COR-L47 (cell line): ENCODE measurements at regions not wholly inside any gene's neighbourhood (a gene's known extent, or its start where the extent isn't known, plus 50 kb on each side); places are given as distances from the start of the nearest gene placed in this dataset.

Experiments used
- DNase-seq: peaks from one replicate; lab custom pipeline; 2025; lab: John Stamatoyannopoulos, UW

DNA sequence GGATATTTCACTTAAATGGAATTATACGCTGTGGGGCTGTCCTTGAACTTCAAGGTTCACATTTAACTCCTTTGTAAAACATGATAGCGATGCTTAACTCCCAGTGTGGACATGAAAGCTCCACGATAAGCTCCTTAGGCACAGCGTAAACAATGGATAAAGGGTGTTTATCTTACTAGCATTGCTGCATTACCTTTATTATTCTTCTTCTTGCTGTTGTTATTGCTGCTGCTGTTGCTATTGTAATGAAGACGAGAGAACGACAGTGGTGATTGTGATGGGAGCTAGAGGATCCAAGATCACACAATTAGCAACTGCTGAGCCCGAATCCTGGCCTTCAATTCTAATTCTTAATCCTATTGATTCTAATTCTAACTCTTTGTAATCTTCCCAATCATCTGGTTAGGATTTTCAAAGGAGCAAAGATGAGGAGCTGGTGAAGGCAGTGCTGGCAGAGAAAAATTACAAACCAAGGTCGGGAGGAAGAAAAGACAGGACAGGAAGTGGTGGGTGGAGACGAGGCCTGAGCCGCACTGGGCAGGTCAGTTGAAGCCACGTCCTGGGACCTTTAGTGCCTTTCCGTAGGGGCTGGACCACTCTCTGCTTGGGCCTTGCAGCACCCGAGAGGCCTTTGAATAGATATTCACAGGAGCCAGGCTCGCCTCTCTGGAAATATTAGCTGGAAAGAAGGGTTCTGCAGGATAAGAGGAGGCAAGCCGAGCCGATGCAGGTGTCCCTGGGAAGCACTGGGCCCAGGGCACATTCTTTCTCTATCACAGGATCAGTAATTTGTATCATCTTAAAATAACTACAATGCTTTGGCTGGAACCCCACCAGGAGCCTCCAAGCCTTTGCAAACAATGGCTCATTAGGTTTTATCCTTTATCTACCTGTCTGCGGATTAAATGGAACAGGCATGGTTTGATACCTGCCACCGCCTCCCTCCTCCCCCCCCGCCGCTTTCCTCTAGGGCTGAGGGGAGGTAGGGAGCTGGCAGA, 571.6 kb downstream of the AJAP1 start:
- no peak for DNase-seq

DNA sequence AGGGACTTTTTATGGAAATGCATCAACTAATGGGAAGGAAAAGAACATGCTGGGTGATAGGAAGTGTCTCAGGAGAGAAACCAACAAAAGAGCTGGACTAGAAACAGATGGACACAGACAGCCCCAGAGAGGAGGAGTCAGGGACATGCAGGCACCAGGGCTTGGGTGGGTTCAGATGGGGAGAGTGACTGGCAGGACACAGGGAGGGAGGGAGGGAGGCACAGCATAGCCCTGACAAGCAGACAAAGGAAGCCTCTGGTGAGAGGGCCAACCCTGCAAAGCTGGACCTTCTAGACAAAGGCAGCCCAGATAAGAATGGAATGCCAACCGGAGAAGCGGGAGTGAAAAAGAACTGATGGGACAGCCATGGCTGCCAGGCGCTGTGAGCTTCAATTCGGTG, 568.8 kb downstream of the AJAP1 start:
- no peak for DNase-seq

DNA sequence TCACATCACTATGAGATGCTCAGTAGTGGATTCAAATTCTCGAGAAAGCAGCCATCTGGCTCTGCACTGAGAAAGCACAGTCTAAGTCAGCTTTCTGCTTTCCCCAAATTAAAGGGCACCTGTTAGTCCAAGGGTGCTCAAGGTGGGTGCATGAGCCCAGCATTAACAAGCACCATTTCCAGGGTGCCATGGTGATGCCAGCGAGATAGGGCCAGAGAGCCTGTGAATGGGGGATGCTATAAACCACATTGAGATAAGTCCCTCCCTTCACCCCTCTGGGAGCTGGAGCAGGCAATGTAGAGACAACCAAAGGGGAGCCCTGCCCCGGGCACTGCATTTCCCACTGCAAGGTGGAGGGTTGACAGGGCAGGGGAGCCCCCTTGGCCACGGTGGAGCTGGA, 568.2 kb downstream of the AJAP1 start:
- DNase-seq, result no peak

DNA sequence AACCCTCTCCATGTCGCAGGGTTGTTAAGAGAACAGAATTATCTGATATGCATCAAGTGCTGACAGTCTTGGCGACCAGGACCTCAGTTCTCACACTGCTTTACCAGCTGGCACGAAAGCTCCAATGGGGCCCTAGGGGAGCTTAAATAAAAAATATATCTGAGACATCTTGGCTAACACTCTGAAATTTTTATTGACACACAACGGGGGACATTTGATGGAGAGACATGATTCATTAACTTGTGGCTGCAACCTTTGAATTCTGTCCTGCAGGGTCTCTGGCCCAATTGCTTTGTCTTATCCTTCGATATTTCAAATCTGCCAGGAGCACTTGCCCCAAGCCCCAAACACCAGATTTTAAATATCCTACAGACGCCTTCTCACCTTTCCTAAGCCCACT, 567.0 kb downstream of the AJAP1 start:
- DNase-seq, result no peak

DNA sequence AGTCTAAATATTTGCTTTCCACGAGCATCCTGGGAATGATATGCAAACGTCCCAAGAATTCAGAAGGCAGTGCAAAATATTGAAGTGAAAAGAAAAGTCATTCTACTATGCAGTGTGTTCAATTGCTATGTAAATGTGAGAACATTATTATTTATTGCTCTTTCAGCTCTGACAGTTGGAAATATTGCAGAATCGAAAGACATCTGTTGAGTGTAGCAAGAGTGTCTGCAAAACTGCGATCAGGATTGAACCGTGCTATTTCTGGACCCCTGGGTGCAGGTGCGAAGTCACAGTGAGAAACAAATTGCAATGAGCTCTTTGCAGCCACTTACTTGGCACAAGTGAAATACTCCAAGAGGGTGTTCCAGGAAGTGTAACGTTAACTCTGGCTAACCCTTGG, 566.4 kb downstream of the AJAP1 start:
- no peak for DNase-seq

DNA sequence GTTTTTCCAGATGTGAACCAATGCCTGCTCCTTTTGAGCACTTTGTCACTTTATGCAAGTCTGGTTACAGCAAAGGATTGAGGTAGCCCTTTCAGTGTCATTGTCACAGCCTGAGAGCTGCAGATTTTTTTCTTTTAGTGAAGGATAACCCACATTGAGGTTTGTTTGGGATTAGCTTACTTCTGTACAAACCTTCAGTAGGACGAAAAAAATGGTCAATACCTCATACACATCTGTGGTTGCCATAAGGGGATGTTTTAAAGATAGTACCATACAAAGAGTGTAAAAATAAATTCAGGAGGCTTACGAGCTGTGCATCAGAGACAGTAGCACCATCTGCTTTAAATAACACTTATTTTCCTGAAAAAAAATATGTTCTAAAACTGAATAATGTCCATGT, 566.0 kb downstream of the AJAP1 start:
- no peak for DNase-seq

DNA sequence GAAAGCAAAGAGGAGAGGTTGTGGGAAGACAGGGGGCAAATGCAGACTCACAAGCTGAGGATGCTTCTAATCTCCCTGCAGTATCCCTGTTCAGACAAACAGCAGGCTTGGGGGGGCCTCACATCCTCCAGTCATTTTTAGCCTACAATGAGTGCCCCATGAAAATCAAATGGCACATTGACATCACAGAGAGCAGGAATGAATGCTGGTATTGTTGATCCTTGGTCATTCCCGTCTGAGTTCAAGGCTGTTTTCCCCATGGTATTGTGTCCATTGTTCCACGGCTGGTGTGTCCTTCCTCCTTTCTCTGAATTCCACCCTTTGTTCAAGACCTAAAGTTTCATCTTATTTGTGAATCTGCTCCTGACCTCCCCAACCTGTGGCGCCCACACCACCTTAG, 545.6 kb downstream of the AJAP1 start:
- no peak for DNase-seq

DNA sequence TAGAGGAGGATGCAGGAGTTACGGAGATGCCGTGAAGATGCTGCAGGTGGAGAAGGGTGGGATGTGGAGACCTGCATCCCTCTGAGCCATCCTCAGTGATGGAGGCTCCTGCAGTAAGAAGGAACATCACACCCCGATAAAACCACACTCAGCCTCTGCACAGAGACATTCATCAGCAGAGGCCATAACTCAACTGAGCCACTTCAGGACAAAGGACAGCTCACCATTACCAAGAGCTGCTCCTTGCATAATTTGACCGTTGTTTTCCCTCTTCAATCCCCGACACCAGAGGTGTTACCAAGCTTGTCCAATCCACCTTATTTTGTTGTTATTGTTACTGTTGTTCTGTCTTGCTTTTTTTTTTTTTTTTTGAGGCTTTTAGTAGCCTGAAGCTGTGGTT, 543.9 kb downstream of the AJAP1 start:
- no peak for DNase-seq

DNA sequence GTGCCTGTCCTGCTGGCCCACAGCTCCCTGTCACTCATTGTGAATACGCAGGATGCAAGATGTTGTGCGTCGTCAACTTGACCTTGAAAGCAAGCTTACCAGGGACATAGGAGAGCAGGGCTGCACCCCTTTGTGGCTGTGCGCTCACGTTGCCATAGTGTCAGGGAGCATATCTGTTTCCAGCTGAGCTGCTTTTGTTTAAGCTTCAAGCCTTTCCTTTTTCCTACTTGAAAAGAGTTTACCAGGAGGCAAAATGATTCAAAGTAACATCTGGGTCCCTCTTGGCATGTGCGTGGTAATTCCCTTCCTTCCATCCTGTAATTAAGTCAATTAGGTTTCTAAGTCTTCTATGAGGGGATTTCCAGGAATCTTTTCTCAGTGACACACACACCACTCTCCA, 537.1 kb downstream of the AJAP1 start:
- no peak for DNase-seq

DNA sequence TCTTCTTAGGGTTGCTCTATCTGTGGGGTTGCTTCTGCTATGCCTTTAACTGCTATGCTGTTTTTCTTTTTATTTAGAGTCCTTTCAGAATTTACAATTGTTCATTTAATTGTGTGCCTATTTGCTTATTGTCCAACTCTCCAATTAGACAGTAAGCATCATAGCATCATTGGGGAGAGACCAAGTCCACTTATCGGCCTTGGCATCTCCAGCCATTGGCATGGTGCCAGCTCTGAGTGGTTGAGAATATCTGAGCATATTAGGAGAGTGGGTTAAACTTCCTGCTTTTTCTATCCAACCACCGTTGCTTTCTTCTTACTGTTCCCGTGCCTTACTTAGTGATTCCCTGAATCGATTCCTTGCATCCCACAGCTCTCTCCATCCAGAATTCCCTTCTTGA, 535.0 kb downstream of the AJAP1 start:
- DNase-seq, result no peak

DNA sequence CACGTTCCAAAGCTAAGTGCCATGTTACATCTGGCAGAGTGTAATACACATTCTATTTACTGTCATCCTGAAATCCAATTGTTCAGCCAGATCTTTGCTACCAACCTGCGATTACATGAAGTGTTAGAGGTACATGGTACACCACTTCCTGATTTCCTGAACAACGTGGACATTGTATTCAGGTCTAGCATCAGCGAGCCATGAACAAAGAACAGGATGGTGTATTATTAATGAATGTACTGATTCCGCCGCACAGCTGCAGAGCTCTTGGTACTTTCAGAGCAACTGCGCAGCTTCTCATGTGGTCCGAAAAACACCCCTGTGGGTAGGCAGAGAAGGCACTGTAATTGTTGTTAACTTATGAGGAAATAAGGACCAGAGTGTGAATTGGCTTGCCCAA, 511.4 kb downstream of the AJAP1 start:
- no peak for DNase-seq

DNA sequence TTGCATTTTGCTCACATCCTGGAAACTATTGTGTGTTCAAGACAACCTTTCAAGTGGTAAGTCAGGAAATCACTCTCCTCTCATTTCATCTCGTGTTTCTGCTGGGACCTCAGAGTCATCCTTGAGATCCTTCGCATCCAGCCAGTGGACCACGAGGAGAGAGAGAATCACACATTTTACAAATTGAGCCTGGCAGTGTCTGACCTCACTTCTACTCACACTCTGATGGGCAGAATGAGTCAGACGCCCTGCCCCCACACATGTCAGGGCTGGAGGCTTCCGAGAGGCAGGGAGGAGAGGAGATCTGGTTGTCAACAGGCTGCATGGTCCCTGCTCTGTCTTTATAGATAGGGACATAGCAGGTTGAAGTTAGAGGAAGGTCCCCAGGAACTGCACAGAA, 509.7 kb downstream of the AJAP1 start:
- DNase-seq, result no peak

DNA sequence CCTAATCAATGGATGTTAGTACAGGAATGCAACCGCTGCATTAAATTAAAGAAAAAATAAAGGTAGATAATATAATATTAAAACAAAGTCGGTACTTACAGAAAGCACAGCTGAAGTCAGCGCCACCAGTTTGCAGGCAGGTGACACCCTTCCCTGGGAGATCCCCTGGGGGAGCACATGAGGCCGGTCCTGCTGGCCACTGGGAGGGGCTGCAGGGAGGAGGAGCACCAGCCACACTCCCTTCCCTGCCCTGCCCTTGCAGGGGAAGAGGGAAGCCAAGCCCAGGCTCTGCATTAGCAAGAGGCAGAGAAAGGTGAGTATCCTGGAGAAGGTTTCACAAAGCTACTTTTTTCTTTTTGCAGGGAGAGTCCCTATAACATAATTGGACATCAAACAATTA, 507.0 kb downstream of the AJAP1 start:
- DNase-seq, result no peak

DNA sequence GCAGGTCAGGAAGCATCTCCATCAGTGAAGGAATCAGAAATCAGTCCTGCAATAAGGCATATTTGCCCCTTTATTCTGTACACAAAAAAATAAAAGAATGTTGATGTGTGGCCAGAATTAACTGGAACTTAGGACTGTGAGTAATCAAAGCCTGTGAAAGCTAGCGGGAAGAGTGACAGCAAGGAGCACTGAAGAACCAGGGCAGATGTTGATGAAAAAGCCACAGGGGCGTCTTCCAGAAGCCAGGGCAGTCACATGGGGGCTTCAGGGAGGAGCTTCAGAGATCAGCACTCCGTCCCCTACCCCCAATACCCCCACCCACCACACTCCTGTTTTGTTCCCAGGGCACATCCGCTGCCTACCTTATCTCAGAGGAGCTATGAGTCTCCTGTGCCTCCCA, 502.8 kb downstream of the AJAP1 start:
- DNase-seq, result no peak

DNA sequence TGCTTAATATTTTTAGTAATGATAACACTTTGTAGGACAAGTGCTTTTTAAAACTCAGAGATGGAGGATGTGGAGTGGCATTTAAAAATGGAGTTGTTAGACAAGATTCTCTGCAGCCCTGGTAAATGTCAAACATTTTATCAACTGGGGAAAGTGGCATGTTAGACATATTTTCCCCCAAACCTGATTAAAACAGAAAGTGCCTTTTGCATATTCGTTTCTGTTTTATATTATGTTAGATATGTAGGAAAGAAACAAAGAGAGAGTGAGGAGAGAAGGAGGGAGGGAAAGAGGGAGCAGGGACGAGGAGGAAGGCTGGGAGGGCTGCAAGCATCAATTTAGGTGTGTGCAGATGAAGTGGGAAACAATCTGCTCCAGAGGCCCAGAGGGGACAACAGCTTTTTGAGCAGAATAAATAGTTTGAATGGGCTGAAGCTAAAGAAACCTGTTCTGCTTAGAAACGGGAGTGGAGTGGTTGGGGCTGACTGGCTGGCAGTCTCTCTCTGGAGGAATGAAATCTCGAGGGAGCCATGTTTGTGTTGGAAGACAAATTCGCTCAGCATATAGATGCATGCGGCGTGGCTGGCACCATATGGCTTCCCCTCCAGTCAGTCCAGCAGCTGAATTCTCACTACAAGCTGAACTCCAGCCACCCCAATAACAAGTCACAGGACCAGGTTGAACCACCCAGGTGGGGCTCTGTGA, 502.2 kb downstream of the AJAP1 start:
- no peak for DNase-seq

DNA sequence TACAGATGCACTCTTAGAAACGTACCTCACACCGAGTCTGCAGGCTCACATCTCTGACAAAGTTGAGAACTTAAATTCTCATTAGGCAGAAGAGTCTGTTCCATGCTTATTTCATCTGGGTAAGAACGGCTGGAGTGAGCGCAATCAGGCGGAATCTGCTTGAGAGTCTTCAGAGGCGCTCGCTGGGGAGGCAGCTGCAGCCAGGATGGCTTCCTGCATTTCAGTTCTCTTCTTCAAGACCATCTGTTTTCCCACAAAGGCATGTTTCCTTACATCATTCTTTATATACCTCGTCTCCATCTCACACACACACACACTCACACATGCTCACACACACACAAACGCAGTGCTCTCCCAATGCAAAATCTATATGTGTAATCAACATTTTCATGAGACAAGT, 497.1 kb downstream of the AJAP1 start:
- DNase-seq, result no peak

DNA sequence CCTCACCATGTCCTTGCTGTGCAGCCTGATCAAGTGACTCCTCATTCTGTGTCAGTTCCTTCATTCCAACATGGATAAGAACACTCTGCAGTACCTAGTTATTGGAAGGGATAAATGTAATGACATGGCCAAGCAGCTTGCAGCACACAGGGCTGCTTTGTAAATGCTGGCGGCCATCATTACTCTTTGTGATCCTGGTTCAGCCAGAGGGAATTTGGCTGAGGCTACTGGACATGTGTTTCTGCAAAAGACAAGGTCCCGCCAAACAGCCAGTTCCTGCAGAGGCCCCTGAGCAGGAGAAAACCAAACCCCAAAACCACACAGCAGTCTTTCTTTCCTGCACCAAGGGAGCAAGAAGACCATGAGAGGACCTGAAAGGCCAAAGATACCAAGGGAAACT, 495.8 kb downstream of the AJAP1 start:
- DNase-seq, result no peak

DNA sequence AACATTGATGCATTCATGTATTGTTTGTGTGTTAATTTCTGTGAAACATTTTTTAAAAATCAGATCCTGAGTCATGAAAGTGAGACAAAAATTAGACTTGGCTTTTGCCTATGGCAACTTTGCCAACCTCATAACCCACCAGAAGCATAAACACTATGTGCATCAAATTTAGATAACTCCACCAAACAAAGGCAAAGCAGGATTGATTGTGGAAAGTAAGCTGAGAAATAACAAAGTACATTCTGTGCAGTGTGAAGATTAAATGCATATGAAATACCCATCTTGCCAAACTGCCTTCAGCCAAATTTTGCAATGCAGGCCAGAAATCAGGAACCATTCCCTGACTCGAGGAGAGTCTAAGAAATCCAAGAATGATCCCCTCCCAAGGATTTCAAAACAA, 493.4 kb downstream of the AJAP1 start:
- DNase-seq, result no peak

DNA sequence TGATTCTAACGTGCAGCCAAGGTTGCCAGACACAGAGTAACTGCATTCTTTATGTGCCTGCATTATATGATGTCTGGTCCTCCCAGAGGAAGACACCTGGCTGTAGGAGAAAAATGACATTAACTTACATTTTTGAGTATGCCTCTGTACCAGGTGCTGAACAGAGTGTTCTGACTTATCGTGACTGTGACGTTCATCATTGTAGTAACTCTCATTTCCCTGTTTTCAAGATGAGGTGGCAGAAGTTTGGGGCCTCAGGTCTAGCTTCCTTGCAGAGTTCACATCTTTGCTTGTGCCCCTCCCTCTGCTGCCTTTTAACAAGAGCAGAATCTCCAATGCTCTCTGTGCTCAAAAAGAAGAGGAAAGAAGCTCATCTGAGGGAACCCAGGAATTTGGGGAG, 488.0 kb downstream of the AJAP1 start:
- DNase-seq, result no peak

DNA sequence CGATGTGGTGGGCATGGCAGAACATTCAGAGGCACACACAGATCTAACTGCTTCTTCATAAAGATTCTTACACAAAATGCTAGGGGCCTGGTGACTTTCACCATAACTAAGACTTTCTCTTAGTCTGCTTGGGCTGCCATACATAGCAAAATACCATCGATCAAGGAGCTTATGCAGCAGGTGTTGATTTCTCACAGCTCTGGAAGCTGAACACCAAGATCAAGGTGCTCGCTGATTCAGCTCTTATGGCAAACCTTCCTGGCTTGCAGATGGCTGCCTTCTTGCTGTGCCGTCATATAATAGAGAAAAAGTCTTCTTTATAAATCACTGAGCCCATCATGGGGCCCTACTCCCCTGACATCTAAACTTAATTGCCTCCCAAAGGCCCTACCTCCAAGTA, 487.3 kb downstream of the AJAP1 start:
- no peak for DNase-seq

DNA sequence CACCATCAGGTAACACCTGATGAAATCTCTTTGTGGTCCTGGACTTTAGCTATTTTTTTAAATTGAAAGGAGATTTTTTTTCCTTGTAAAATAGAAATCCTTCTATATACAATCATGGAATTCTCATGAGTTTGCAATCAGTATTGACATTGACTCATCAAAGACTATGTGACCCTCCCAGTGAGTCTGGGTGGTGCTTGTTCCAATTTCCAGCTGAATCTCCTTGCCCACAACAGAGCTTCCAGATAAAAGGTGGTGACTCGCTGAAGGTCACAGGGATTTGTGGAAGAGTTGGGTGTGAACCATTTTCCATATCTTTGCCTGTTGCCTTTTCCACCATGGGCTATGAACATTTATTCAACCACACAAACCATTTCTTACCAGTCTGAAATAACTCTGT, 486.6 kb downstream of the AJAP1 start:
- no peak for DNase-seq

DNA sequence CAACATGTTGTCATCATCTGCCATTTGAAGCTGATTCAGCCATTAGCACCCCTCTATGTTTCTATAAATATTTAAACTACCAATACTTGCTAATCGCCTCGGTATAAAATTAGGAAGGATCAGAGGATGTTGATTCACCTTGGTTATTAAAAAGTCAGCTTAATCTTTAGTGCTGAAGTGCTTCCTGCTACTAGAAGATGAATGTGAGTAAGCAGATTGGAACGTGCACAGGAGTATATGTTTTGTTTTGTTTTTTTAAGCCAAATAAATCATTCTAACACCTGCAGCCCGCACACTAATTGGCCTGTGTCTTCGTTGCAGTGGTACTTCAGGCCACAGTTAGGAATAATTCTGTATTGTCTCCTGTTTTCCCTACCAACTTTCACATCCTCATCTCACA, 485.7 kb downstream of the AJAP1 start:
- DNase-seq, result no peak

DNA sequence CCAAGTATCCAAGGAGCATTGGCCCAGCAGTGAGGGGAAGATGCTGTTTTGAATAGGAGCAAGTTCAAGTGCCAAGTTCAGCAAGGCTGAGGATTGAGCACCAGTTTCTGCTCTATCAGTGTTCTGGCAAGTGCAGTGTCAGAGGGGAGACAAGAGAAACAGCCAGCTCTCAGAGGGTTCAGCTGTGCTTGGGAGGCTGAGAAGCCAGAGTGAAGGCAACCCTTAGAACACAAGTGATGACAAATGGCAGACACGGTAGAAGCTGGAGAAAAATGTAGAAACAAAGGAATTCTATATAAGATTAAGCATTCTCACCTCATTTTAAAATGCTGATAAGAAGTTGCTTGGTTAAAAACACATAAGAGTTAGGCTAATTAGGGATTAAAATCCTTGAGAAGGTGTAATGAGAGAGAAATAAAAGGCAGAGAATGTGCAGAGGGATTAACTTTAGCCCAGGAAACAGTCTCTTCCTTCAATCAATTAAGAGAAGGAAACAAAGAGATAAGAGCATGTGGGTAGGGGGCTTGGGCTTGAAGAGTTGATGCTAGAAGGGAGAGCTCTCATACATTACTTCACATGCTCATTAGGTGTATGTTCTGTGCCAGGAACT, 475.4 kb downstream of the AJAP1 start:
- DNase-seq, result no peak
